HG02970 (cell line): ENCODE measurements at regions not wholly inside any gene's neighbourhood (a gene's known extent, or its start where the extent isn't known, plus 50 kb on each side); places are given as distances from the start of the nearest gene placed in this dataset.

Experiments used
- ATAC-seq: cut with Tn5 transposase; IDR thresholded peaks from one replicate; pipeline ENCODE4 v1.9.1; 2021; ENCODE audit warnings: mild to moderate bottlenecking, moderate library complexity, moderate number of reproducible peaks; ENCODE audit not compliant: unreplicated experiment, low FRiP score

GRCh38 chr9:91119142-91119541 lies 242.6 kb downstream of the AUH start:
- ATAC-seq: no peak

- no peak for ATAC-seq
These were observed 242.0 kb downstream of the AUH start for GRCh38 chr9:91119679-91120078.

GRCh38 chr9:91120200-91120599 lies 241.5 kb downstream of the AUH start:
- ATAC-seq: no peak

- ATAC-seq: no peak
These were observed 239.0 kb downstream of the AUH start for GRCh38 chr9:91122755-91123154.

- ATAC-seq: no peak
These were observed 234.8 kb downstream of the AUH start for GRCh38 chr9:91126761-91127445.

- no peak for ATAC-seq
These were observed 234.1 kb downstream of the AUH start for GRCh38 chr9:91127653-91128052.

GRCh38 chr9:91130796-91131318 lies 230.9 kb downstream of the AUH start:
- ATAC-seq: no peak

- ATAC-seq: no peak
These were observed 230.3 kb downstream of the AUH start for GRCh38 chr9:91131433-91131839.

GRCh38 chr9:91132576-91133073 lies 229.1 kb downstream of the AUH start:
- ATAC-seq: no peak

GRCh38 chr9:91134608-91135007 lies 227.1 kb downstream of the AUH start:
- no peak for ATAC-seq

GRCh38 chr9:91137391-91137790 lies 224.3 kb downstream of the AUH start:
- no peak for ATAC-seq

GRCh38 chr9:91138760-91139159 lies 223.0 kb downstream of the AUH start:
- ATAC-seq: no peak

- ATAC-seq: no peak
These were observed 220.2 kb downstream of the AUH start for GRCh38 chr9:91141407-91141965.

GRCh38 chr9:91143162-91143561 lies 218.6 kb downstream of the AUH start:
- ATAC-seq: no peak

- no peak for ATAC-seq
These were observed 218.1 kb downstream of the AUH start for GRCh38 chr9:91143642-91144041.

- ATAC-seq: no peak
These were observed 216.9 kb downstream of the AUH start for GRCh38 chr9:91144769-91145168.

GRCh38 chr9:91145496-91145895 lies 216.2 kb downstream of the AUH start:
- ATAC-seq: no peak

GRCh38 chr9:91146391-91147019 lies 215.2 kb downstream of the AUH start:
- no peak for ATAC-seq

GRCh38 chr9:91147079-91147708 lies 214.5 kb downstream of the AUH start:
- ATAC-seq: no peak

- ATAC-seq: no peak
These were observed 213.4 kb downstream of the AUH start for GRCh38 chr9:91148306-91148705.
